Adrenal gland (tissue), 9 donors: ENCODE measurements at regions not wholly inside any gene's neighbourhood (a gene's known extent, or its start where the extent isn't known, plus 50 kb on each side); places are given as distances from the start of the nearest gene placed in this dataset.

Source experiments
- DNase-seq, 7 donors: peaks; one replicate each; pipeline ENCODE4 v3.0.0-alpha.2; 2019 to 2020
- H3K27ac ChIP-seq, 5 donors: fragments of 200-600 bp; sonication (generic) in 4 of 5; 1 replicate in 3 of 5; 2 replicates in 2 of 5; pipeline versions ENCODE4 v1.5.1 to v1.8.0; 2016 to 2020; ENCODE audit warnings: mild to moderate bottlenecking in 1 of 5
- H3K27me3 ChIP-seq: fragments of 200-600 bp; 2 replicates; pipeline ENCODE4 v1.8.0; 2021
- H3K36me3 ChIP-seq, 2 donors: fragments of 200-600 bp; replicated peaks in 1 of 2; 1 replicate in 1 of 2; 2 replicates in 1 of 2; pipeline versions ENCODE4 v1.5.1 to v1.8.0; 2018 to 2022
- H3K4me1 ChIP-seq, 2 donors: fragments of 200-600 bp; replicated peaks in 1 of 2; 1 replicate in 1 of 2; 2 replicates in 1 of 2; pipeline versions ENCODE4 v1.5.1 to v1.8.0; 2018 to 2021
- H3K4me3 ChIP-seq, 4 donors: fragments of 200-600 bp; sonication (generic) in 3 of 4; one replicate each; pipeline ENCODE4 v1.5.1; 2016 to 2018
- H3K9me3 ChIP-seq, 3 donors: fragments of 200-600 bp; sonication (generic) in 1 of 3; replicated peaks in 1 of 3; 1 replicate in 2 of 3; 2 replicates in 1 of 3; pipeline versions ENCODE4 v1.5.1 to v1.8.0; 2016 to 2021
- POLR2A ChIP-seq, 2 donors: fragments of 450-650 bp; IDR thresholded peaks; one replicate each; pipeline ENCODE4 v1.6.1; 2017; ENCODE audit warnings: antibody characterized with exemption in 2 of 2, mild to moderate bottlenecking in 2 of 2, moderate library complexity in 1 of 2
- WGBS, 4 donors: extraction: QIAGEN DNeasy Blood & Tissue Kit in 2 of 4; methylation state at CpG; one replicate each; pipeline versions ENCODE4 v1.1.5 to v1.1.7; 2013 to 2017; 5-methylcytosine and 5-hydroxymethylcytosine counted together
- intact Hi-C, 2 donors: fragments of 100-400 bp; cut with DNase I; formaldehyde crosslinking; loops; one replicate each; pipeline versions ENCODE4 v1.14.1 to v1.15.0; 2022 to 2023
- TF ChIP-seq, protein P1 (sequence below), 6 experiments: fragments of 450-650 bp in 4 of 6; fragments of 200-600 bp in 2 of 6; sonication (generic) in 1 of 6; IDR thresholded peaks; 1 replicate in 5 of 6; 2 replicates in 1 of 6; pipeline versions ENCODE4 v1.5.1 to v1.8.0; 2016 to 2021; ENCODE audit warnings: antibody characterized with exemption in 6 of 6, mild to moderate bottlenecking in 2 of 6, moderate library complexity in 1 of 6
- donor health status: healthy with polysubstance abuse.
- donor health status: Bipolar disorder and iron deficiency.
- donor health status: DM: yes; HTN: yes; CAD: no.
- donor health status: DM: no; HTN: no; CAD: no.
- donor health status: DM: no; HTN: no; CAD: no.

DNA sequence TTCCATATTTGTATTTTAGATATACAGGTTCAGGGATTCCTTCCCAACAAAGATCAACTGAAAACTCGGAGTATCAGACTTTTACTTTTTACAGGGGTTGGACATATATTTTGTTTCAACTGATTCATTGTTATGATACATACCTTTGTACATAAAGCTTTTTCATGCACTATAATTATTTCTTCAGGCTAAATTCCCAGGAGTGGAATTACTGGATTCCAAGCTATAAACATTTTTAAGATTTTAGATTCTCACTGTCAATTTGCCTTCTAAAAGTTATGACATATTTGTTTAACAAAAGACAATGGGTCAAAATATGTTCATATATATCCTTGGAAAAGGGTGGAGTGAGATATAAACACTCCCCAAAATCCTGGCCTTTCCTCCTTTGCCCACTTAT is 449.0 kb downstream of the PDCD6IP start:
- Histone ChIP-seq H3K9me3 (no peaks in the 10 kb centered on the region), H3K4me3 (no peak overlapping the region), H3K27ac (no peak overlapping the region), H3K36me3 (no peaks in the 10 kb centered on the region), H3K27me3 (no peaks in the 10 kb centered on the region), H3K4me1 (no peaks in the 10 kb centered on the region)
- no peak for DNase-seq
- intact Hi-C loops = no loop called here
- WGBS, 4 donors = 27 to 75% (median 71%) methylated on average over 1 of the region's 1 CpG
- TF ChIP-seq, protein P1, sequence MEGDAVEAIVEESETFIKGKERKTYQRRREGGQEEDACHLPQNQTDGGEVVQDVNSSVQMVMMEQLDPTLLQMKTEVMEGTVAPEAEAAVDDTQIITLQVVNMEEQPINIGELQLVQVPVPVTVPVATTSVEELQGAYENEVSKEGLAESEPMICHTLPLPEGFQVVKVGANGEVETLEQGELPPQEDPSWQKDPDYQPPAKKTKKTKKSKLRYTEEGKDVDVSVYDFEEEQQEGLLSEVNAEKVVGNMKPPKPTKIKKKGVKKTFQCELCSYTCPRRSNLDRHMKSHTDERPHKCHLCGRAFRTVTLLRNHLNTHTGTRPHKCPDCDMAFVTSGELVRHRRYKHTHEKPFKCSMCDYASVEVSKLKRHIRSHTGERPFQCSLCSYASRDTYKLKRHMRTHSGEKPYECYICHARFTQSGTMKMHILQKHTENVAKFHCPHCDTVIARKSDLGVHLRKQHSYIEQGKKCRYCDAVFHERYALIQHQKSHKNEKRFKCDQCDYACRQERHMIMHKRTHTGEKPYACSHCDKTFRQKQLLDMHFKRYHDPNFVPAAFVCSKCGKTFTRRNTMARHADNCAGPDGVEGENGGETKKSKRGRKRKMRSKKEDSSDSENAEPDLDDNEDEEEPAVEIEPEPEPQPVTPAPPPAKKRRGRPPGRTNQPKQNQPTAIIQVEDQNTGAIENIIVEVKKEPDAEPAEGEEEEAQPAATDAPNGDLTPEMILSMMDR (IDR thresholded peaks at IDR 0.05) = no peak
- no peak for TF ChIP-seq POLR2A (IDR thresholded peaks at IDR 0.05)

DNA sequence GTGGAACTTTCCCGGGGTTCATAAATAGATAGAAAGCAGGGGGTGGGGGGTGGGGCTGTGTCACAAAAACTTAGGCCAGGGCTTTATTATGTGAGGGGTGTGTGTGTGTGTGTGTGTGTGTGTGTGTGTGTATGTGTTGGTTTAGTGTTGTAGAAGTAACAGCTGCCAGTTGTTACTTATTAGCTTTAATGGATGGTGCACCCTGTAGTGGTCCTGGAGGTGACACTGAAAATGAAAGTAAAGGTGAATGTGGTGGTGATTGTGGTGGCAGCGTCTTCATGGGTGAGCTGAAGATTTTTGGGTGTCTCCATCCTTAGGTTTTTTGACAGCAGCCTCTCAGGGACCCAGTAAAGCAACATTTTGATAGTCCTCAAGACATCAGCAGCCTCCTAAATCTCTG is 449.9 kb downstream of the PDCD6IP start:
- Histone ChIP-seq H3K4me1 (no peaks in the 10 kb centered on the region), H3K36me3 (no peaks in the 10 kb centered on the region), H3K4me3 (no peak overlapping the region), H3K9me3 (no peaks in the 10 kb centered on the region), H3K27ac (no peak overlapping the region), H3K27me3 (no peaks in the 10 kb centered on the region)
- 72 to 95% (median 82%) methylated on average over 2 of the region's 2 CpGs for WGBS, 4 donors
- intact Hi-C loops = no loop called here
- TF ChIP-seq, protein P1 (IDR thresholded peaks at IDR 0.05) = no peak
- TF ChIP-seq POLR2A (IDR thresholded peaks at IDR 0.05) = no peak
- DNase-seq = no peak

DNA sequence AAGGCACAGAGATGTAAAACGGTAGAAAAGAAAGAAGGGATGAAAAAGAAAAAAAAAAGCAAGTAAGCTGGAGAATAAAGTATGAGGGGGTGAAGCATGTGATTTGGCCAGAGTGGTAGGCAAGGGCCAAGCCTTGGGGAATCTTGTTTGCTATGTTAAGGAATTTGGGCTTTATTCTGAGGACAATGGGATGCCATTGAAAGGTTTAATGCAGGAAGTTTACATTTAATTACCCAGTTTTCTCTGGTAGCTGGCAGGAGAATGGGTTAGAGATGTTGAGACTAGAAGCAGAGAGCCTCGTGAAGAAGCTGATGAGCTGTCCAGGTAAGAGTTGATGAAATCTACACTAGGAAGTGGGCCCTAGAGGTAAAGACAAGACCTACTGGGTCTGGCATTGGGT is 455.9 kb downstream of the PDCD6IP start:
- Histone ChIP-seq H3K27me3 (no peaks in the 10 kb centered on the region), H3K27ac (no peak overlapping the region), H3K9me3 (no peaks in the 10 kb centered on the region), H3K4me1 (no peaks in the 10 kb centered on the region), H3K36me3 (no peaks in the 10 kb centered on the region), H3K4me3 (no peak overlapping the region)
- TF ChIP-seq, protein P1 (IDR thresholded peaks at IDR 0.05) = no peak
- no peak for TF ChIP-seq POLR2A (IDR thresholded peaks at IDR 0.05)
- 70 to 83% (median 77%) methylated on average over 2 of the region's 2 CpGs for WGBS, 4 donors
- DNase-seq = no peak
- intact Hi-C loops = no loop called here

DNA sequence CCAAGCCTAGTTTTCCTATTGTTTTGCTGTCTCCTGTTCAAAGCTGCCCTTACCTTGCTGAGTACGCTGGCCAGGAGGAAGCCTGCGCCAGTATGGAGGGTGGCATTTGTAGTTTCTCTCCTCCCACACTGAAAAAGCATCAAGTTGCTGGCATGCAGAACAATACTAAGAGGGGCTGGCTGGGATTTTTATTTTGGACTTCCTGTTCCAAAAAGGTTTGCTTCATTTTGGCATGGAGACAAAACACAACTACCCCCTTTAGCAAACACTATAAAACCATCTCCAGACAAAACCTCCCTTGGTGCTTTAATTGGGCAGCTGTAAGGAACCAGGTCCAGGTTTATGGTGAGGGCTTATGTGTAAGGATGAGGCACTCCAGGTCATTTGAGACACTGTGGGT is 457.6 kb downstream of the PDCD6IP start:
- Histone ChIP-seq H3K9me3 (no peaks in the 10 kb centered on the region), H3K27ac (no peak overlapping the region), H3K4me1 (no peaks in the 10 kb centered on the region), H3K27me3 (no peaks in the 10 kb centered on the region), H3K4me3 (no peak overlapping the region), H3K36me3 (no peaks in the 10 kb centered on the region)
- 73 to 92% (median 76%) methylated on average over 2 of the region's 2 CpGs for WGBS, 4 donors
- intact Hi-C loops = no loop called here
- no peak for TF ChIP-seq POLR2A (IDR thresholded peaks at IDR 0.05)
- TF ChIP-seq, protein P1 (IDR thresholded peaks at IDR 0.05) = no peak
- DNase-seq = no peak
